Fibroblast of the aortic adventitia (primary cell): ENCODE measurements at regions not wholly inside any gene's neighbourhood (a gene's known extent, or its start where the extent isn't known, plus 50 kb on each side); places are given as distances from the start of the nearest gene placed in this dataset.

ENCODE experiments used
- DNase-seq: peaks from one replicate; pipeline ENCODE4 v3.0.0-alpha.2; 2010; ENCODE audit warnings: low read depth
- H3K4me3 ChIP-seq: 2 replicates; pipeline ENCODE4 v1.5.1; 2011; ENCODE audit warnings: low read depth, mild to moderate bottlenecking, control low read depth, low read length, moderate library complexity
- CTCF ChIP-seq: IDR thresholded peaks from 2 replicates; pipeline ENCODE4 v1.5.1; 2011; ENCODE audit warnings: mild to moderate bottlenecking, low read length, control low read depth, inconsistent platforms; ENCODE audit not compliant: insufficient read depth

GRCh38 chr4:18538121-18538520 lies 516.6 kb upstream of the LCORL start:
- no peak overlapping the region for H3K4me3 ChIP-seq
- no peak for DNase-seq
- TF ChIP-seq CTCF: no peak

- no peak overlapping the region for H3K4me3 ChIP-seq
- no peak for TF ChIP-seq CTCF
- DNase-seq: no peak
Observed at GRCh38 chr4:18536428-18536827, 514.9 kb upstream of the LCORL start.

- H3K4me3 ChIP-seq: no peak overlapping the region
- no peak for TF ChIP-seq CTCF
- DNase-seq: no peak
Observed at GRCh38 chr4:18535948-18536347, 514.4 kb upstream of the LCORL start.

GRCh38 chr4:18533262-18533775 lies 511.8 kb upstream of the LCORL start:
- TF ChIP-seq CTCF: no peak

GRCh38 chr4:18531731-18532130 lies 510.2 kb upstream of the LCORL start:
- no peak for TF ChIP-seq CTCF
- no peak for DNase-seq

More at GRCh38 chr4:18533262-18533775, 511.8 kb upstream of the LCORL start:
- no peak for DNase-seq
- H3K4me3 ChIP-seq: no peak overlapping the region

GRCh38 chr4:18529482-18529881 lies 507.9 kb upstream of the LCORL start:
- no peak for TF ChIP-seq CTCF
- no peak overlapping the region for H3K4me3 ChIP-seq
- DNase-seq: no peak

More at GRCh38 chr4:18531731-18532130, 510.2 kb upstream of the LCORL start:
- no peak overlapping the region for H3K4me3 ChIP-seq

GRCh38 chr4:18524667-18525066 lies 503.1 kb upstream of the LCORL start:
- TF ChIP-seq CTCF: no peak
- no peak overlapping the region for H3K4me3 ChIP-seq
- DNase-seq: no peak
